SK-N-SH treated with all-trans-retinoic acid at 6 μM for 48 hours (cell line): ENCODE measurements at regions not wholly inside any gene's neighbourhood (a gene's known extent, or its start where the extent isn't known, plus 50 kb on each side); places are given as distances from the start of the nearest gene placed in this dataset.

ENCODE experiments used
- ATAC-seq: fragments of 200-7000 bp; cut with Tn5 transposase; 3 replicates; pipeline ENCODE4 v1.9.1; 2020; ENCODE audit warnings: mild to moderate bottlenecking, moderate library complexity
- ARNTL ChIP-seq: fragments of 450-650 bp; formaldehyde crosslinking; IDR thresholded peaks from 2 replicates; pipeline ENCODE4 v1.5.0; 2020; ENCODE audit warnings: low read depth, mild to moderate bottlenecking, moderate library complexity, borderline replicate concordance
- CSDC2 ChIP-seq: fragments of 250-450 bp; sonication (Bioruptor Pico); IDR thresholded peaks from 2 replicates; pipeline ENCODE4 v1.5.0; 2020; ENCODE audit warnings: mild to moderate bottlenecking, moderate library complexity
- CSRNP3 ChIP-seq: fragments of 250-450 bp; sonication (Bioruptor Pico); IDR thresholded peaks from 2 replicates; pipeline ENCODE4 v1.5.1; 2021; ENCODE audit warnings: mild to moderate bottlenecking, moderate library complexity
- GLIS3 ChIP-seq: fragments of 250-450 bp; sonication (Bioruptor Pico); IDR thresholded peaks from 2 replicates; pipeline ENCODE4 v1.5.0; 2020; ENCODE audit warnings: mild to moderate bottlenecking, moderate library complexity
- ISL1 ChIP-seq: fragments of 250-450 bp; sonication (Bioruptor Pico); IDR thresholded peaks from 2 replicates; pipeline ENCODE4 v2.1.2; 2022; ENCODE audit warnings: mild to moderate bottlenecking, moderate library complexity
- OSR1 ChIP-seq: fragments of 250-450 bp; sonication (Bioruptor Pico); IDR thresholded peaks from 2 replicates; pipeline ENCODE4 v1.8.0; 2022; ENCODE audit warnings: moderate library complexity, mild to moderate bottlenecking, inconsistent platforms
- PATZ1 ChIP-seq: fragments of 250-450 bp; sonication (Bioruptor Pico); IDR thresholded peaks from 2 replicates; pipeline ENCODE4 v1.8.0; 2020; ENCODE audit warnings: mild to moderate bottlenecking, moderate library complexity, borderline replicate concordance
- POU6F1 ChIP-seq: fragments of 250-450 bp; sonication (Bioruptor Pico); IDR thresholded peaks from 2 replicates; pipeline ENCODE4 v1.8.0; 2021; ENCODE audit warnings: low read depth, mild to moderate bottlenecking, moderate library complexity, borderline replicate concordance
- PPARA ChIP-seq: fragments of 250-450 bp; sonication (Bioruptor Pico); IDR thresholded peaks from 2 replicates; pipeline ENCODE4 v1.5.0; 2020; ENCODE audit warnings: mild to moderate bottlenecking, borderline replicate concordance
- RARB ChIP-seq: fragments of 250-450 bp; sonication (Bioruptor Pico); IDR thresholded peaks from 2 replicates; pipeline ENCODE4 v1.8.0; 2021; ENCODE audit warnings: mild to moderate bottlenecking, moderate library complexity
- SNAI2 ChIP-seq: fragments of 250-450 bp; sonication (Bioruptor Pico); IDR thresholded peaks from 2 replicates; pipeline ENCODE4 v1.5.0; 2020; ENCODE audit warnings: mild to moderate bottlenecking, moderate library complexity
- TCF4 ChIP-seq: fragments of 250-450 bp; sonication (Bioruptor Pico); IDR thresholded peaks from 2 replicates; pipeline ENCODE4 v1.8.0; 2021; ENCODE audit warnings: mild to moderate bottlenecking, moderate library complexity, borderline replicate concordance
- TOX ChIP-seq: fragments of 250-450 bp; sonication (Bioruptor Pico); IDR thresholded peaks from 2 replicates; pipeline ENCODE4 v1.8.0; 2021; ENCODE audit warnings: mild to moderate bottlenecking, moderate library complexity, borderline replicate concordance
- ZC3H10 ChIP-seq: fragments of 250-450 bp; sonication (Bioruptor Pico); IDR thresholded peaks from 2 replicates; pipeline ENCODE4 v1.5.1; 2021; ENCODE audit warnings: mild to moderate bottlenecking, moderate library complexity
- ZFP3 ChIP-seq: fragments of 250-450 bp; sonication (Bioruptor Pico); IDR thresholded peaks from 2 replicates; pipeline ENCODE4 v1.5.0; 2020; ENCODE audit warnings: mild to moderate bottlenecking, moderate library complexity
- ZFP30 ChIP-seq: fragments of 450-650 bp; formaldehyde crosslinking; IDR thresholded peaks from 2 replicates; pipeline ENCODE4 v1.5.0; 2022; ENCODE audit warnings: mild to moderate bottlenecking, moderate library complexity
- ZNF565 ChIP-seq: fragments of 450-650 bp; formaldehyde crosslinking; conservative IDR thresholded peaks from 2 replicates; pipeline ENCODE4 v1.5.0; 2020; ENCODE audit warnings: low read depth, mild to moderate bottlenecking, moderate library complexity
- ZNF70 ChIP-seq: fragments of 450-650 bp; formaldehyde crosslinking; IDR thresholded peaks from 2 replicates; pipeline ENCODE4 v1.5.0; 2020; ENCODE audit warnings: mild to moderate bottlenecking, moderate library complexity
- ZNF8 ChIP-seq: fragments of 450-650 bp; formaldehyde crosslinking; IDR thresholded peaks from 2 replicates; pipeline ENCODE4 v1.5.0; 2020; ENCODE audit warnings: mild to moderate bottlenecking, moderate library complexity
- TF ChIP-seq, protein P1 (sequence below): fragments of 250-450 bp; sonication (Bioruptor Pico); IDR thresholded peaks from 2 replicates; pipeline ENCODE4 v1.5.1; 2020; ENCODE audit warnings: low read depth, mild to moderate bottlenecking, moderate library complexity

DNA sequence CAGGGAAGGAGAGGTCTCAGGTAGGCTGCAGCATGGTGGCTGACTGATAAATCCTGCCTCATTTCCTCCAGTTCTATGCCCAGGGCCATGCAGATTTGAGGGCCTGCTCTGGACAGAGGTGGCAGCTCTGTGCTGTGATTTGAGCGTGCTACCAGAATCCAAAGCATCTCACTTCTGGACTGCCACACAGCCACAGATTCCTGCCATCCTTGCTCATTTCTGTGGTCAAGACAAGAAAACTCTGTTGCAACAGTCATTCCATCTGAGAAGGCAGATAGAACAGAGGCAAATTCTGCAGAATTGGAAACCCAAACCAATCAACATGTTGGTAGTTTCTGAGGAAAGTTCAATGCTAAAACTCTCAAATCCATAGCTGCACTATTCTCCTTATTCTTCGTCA, 102.8 kb upstream of the GALNT2 start:
- TF ChIP-seq ZC3H10 (no peak), ZNF8 (CRISPR knock-in tag) (no peak), ZNF565 (no peak), PPARA (no peak), RARB (CRISPR knock-in tag) (no peak), CSDC2 (CRISPR knock-in tag) (no peak), SNAI2 (no peak), TOX (no peak), ZFP3 (CRISPR knock-in tag) (no peak), OSR1 (CRISPR knock-in tag) (no peak), PATZ1 (CRISPR knock-in tag) (no peak), ARNTL (CRISPR knock-in tag) (no peak), CSRNP3 (CRISPR knock-in tag) (no peak)
- TF ChIP-seq, protein P1, sequence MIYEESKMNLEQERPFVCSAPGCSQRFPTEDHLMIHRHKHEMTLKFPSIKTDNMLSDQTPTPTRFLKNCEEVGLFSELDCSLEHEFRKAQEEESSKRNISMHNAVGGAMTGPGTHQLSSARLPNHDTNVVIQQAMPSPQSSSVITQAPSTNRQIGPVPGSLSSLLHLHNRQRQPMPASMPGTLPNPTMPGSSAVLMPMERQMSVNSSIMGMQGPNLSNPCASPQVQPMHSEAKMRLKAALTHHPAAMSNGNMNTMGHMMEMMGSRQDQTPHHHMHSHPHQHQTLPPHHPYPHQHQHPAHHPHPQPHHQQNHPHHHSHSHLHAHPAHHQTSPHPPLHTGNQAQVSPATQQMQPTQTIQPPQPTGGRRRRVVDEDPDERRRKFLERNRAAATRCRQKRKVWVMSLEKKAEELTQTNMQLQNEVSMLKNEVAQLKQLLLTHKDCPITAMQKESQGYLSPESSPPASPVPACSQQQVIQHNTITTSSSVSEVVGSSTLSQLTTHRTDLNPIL (CRISPR knock-in tag) = no peak
- TF ChIP-seq, all 23 proteins: peak for 0
- ATAC-seq = no peak

- ATAC-seq = no peak
- TF ChIP-seq, protein P1 (CRISPR knock-in tag) = no peak
- TF ChIP-seq CSRNP3 (CRISPR knock-in tag) (no peak), PPARA (no peak), ZNF70 (no peak), ZNF565 (no peak), TOX (no peak), GLIS3 (CRISPR knock-in tag) (no peak), PATZ1 (CRISPR knock-in tag) (no peak), ZNF8 (CRISPR knock-in tag) (no peak), ZC3H10 (no peak), ISL1 (CRISPR knock-in tag) (no peak), ARNTL (CRISPR knock-in tag) (no peak), ZFP30 (no peak), SNAI2 (no peak), POU6F1 (CRISPR knock-in tag) (no peak)
- TF ChIP-seq, all 23 proteins: peak for 0
Observed at GRCh38 chr1:229970714-229971113, 96.3 kb upstream of the GALNT2 start.

- no peak for TF ChIP-seq TOX
- no peak for TF ChIP-seq TCF4
- ATAC-seq = no peak
Observed at GRCh38 chr1:229971141-229971540, 95.9 kb upstream of the GALNT2 start.
